Liver (tissue), 8 donors: ENCODE measurements at regions not wholly inside any gene's neighbourhood (a gene's known extent, or its start where the extent isn't known, plus 50 kb on each side); places are given as distances from the start of the nearest gene placed in this dataset.

Experiments used
- DNase-seq: peaks from one replicate; pipeline ENCODE4 v3.0.0-alpha.2; 2017; ENCODE audit warnings: low spot score
- H3K27ac ChIP-seq, 2 donors: one replicate each; pipeline ENCODE4 v1.7.0; 2013; ENCODE audit warnings: inconsistent platforms in 2 of 2, low read length in 2 of 2, control low read depth in 1 of 2, low read depth in 1 of 2, mild to moderate bottlenecking in 1 of 2
- H3K27me3 ChIP-seq, 4 donors: one replicate each; pipeline versions ENCODE4 v1.6.1 to v1.7.0; 2013; ENCODE audit warnings: low read length in 3 of 4, inconsistent platforms in 1 of 4, mild to moderate bottlenecking in 1 of 4, moderate library complexity in 1 of 4; ENCODE audit not compliant: control insufficient read depth in 4 of 4, insufficient read depth in 4 of 4
- H3K36me3 ChIP-seq, 4 donors: one replicate each; pipeline versions ENCODE4 v1.6.1 to v1.7.0; 2013; ENCODE audit warnings: low read length in 3 of 4, mild to moderate bottlenecking in 3 of 4, low read depth in 1 of 4, moderate library complexity in 1 of 4; ENCODE audit not compliant: control insufficient read depth in 4 of 4, insufficient read depth in 3 of 4
- H3K4me1 ChIP-seq, 4 donors: one replicate each; pipeline versions ENCODE4 v1.6.1 to v1.7.0; 2013; ENCODE audit warnings: low read length in 3 of 4, mild to moderate bottlenecking in 3 of 4, moderate library complexity in 1 of 4; ENCODE audit not compliant: control insufficient read depth in 4 of 4, insufficient read depth in 4 of 4
- H3K4me3 ChIP-seq, 3 donors: one replicate each; pipeline versions ENCODE4 v1.6.1 to v1.7.0; 2013; ENCODE audit warnings: low read length in 3 of 3, control low read depth in 1 of 3, low read depth in 1 of 3, mild to moderate bottlenecking in 1 of 3
- H3K9ac ChIP-seq, 2 donors: one replicate each; pipeline ENCODE4 v1.7.0; 2013; ENCODE audit warnings: low read length in 2 of 2, mild to moderate bottlenecking in 2 of 2, moderate library complexity in 2 of 2, control low read depth in 1 of 2, low read depth in 1 of 2
- H3K9me3 ChIP-seq, 4 donors: one replicate each; pipeline versions ENCODE4 v1.6.1 to v1.7.0; 2013; ENCODE audit warnings: low read length in 3 of 4; ENCODE audit not compliant: control insufficient read depth in 4 of 4
- ATF3 ChIP-seq: IDR thresholded peaks from 2 replicates; pipeline ENCODE4 v1.6.1; 2016; ENCODE audit warnings: antibody characterized with exemption
- CTCF ChIP-seq: fragments of 150-350 bp; IDR thresholded peaks from 2 replicates; pipeline ENCODE4 v1.5.1; 2017; ENCODE audit warnings: improper control_type of control experiment, low read depth, low read length; ENCODE audit not compliant: missing input control
- EGR1 ChIP-seq, 2 donors: IDR thresholded peaks; 2 replicates each; pipeline ENCODE4 v1.6.1; 2016 to 2018; ENCODE audit warnings: antibody characterized with exemption in 2 of 2, low read depth in 2 of 2
- GABPA ChIP-seq, 2 donors: IDR thresholded peaks in 1 of 2; conservative IDR thresholded peaks in 1 of 2; 2 replicates each; pipeline ENCODE4 v1.6.1; 2016; ENCODE audit warnings: antibody characterized with exemption in 2 of 2, mild to moderate bottlenecking in 1 of 2, moderate library complexity in 1 of 2
- HNF4A ChIP-seq, 2 donors: conservative IDR thresholded peaks; 2 replicates each; pipeline ENCODE4 v1.6.1; 2016; ENCODE audit warnings: antibody characterized with exemption in 2 of 2, mild to moderate bottlenecking in 2 of 2
- HNF4G ChIP-seq: IDR thresholded peaks from 2 replicates; pipeline ENCODE4 v1.6.1; 2016; ENCODE audit warnings: antibody characterized with exemption
- JUND ChIP-seq, 2 donors: IDR thresholded peaks; 2 replicates each; pipeline ENCODE4 v1.6.1; 2016; ENCODE audit warnings: antibody characterized with exemption in 2 of 2
- NR2F2 ChIP-seq: IDR thresholded peaks from 2 replicates; pipeline ENCODE4 v1.6.1; 2016; ENCODE audit warnings: antibody characterized with exemption
- RAD21 ChIP-seq, 2 donors: IDR thresholded peaks; 2 replicates each; pipeline ENCODE4 v1.6.1; 2016; ENCODE audit warnings: antibody characterized with exemption in 2 of 2, mild to moderate bottlenecking in 2 of 2
- REST ChIP-seq: IDR thresholded peaks from 2 replicates; pipeline ENCODE4 v1.6.1; 2016; ENCODE audit warnings: antibody characterized with exemption, mild to moderate bottlenecking
- RXRA ChIP-seq, 2 donors: IDR thresholded peaks; 2 replicates each; pipeline ENCODE4 v1.6.1; 2017 to 2018; ENCODE audit warnings: antibody characterized with exemption in 2 of 2, mild to moderate bottlenecking in 1 of 2
- SP1 ChIP-seq: IDR thresholded peaks from 2 replicates; pipeline ENCODE4 v1.6.1; 2018; ENCODE audit warnings: antibody characterized with exemption, mild to moderate bottlenecking
- TAF1 ChIP-seq: conservative IDR thresholded peaks from 2 replicates; pipeline ENCODE4 v1.6.1; 2016; ENCODE audit warnings: antibody characterized with exemption, mild to moderate bottlenecking
- YY1 ChIP-seq: IDR thresholded peaks from 2 replicates; pipeline ENCODE4 v1.6.1; 2016; ENCODE audit warnings: antibody characterized with exemption, mild to moderate bottlenecking
- WGBS: extraction: QIAGEN DNeasy Blood & Tissue Kit; methylation state at CpG from one replicate; pipeline ENCODE4 v1.1.7; 2013; 5-methylcytosine and 5-hydroxymethylcytosine counted together
- donor health status: healthy.
- donor health status: healthy.
- donor health status: healthy.
- donor health status: healthy.
- donor health status: healthy.

DNA sequence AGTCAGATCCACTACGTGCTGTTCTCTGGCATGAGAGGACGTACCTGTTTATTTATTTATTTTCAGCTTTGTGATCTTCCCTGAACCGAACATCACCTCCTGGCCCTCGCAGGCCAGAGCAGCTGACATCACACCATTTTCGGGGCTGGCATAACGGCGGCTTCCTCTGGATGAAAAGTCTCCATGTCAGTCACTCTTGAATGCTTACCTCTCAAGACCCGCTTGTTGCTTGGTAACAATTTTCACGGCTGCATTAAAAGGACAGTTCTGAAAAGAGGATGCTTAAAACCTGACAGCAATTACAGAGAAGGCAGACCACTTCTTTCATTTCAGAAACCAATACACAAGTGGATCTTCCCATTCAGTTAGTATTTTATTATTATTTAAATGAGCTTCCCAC lies 159.8 kb upstream of the CDH4 start (continued):
- no peak for TF ChIP-seq REST
- TF ChIP-seq GABPA (IDR thresholded peaks at IDR 0.05 in 1 of 2, conservative IDR thresholded peaks at IDR 0.05 in 1 of 2), result no peak
- no peak for TF ChIP-seq HNF4A (conservative IDR thresholded peaks at IDR 0.05)
- TF ChIP-seq SP1, result no peak
- no peak for TF ChIP-seq RXRA (IDR thresholded peaks at IDR 0.05)

- no peak overlapping the region for H3K27ac ChIP-seq
- WGBS, result 60% methylated on average over 1 of the region's 1 CpG
- no peaks in the 10 kb centered on the region for H3K27me3 ChIP-seq
- H3K36me3 ChIP-seq, result no peaks in the 10 kb centered on the region
- H3K9ac ChIP-seq, result no peak overlapping the region
- H3K4me1 ChIP-seq, result no peaks in the 10 kb centered on the region
- H3K9me3 ChIP-seq, result peaks cover 0 to 9% (median 7%) of the 10 kb centered on the region in 4 donors
- TF ChIP-seq CTCF (no peak), HNF4A (conservative IDR thresholded peaks at IDR 0.05) (no peak), EGR1 (IDR thresholded peaks at IDR 0.05; ENCODE audit: low read depth in 2 of 2) (no peak), JUND (IDR thresholded peaks at IDR 0.05) (no peak), YY1 (no peak), HNF4G (no peak)
- no peak overlapping the region for H3K4me3 ChIP-seq
- no peak for DNase-seq
These were observed 157.5 kb upstream of the CDH4 start for GRCh38 chr20:61094581-61094980.

DNA sequence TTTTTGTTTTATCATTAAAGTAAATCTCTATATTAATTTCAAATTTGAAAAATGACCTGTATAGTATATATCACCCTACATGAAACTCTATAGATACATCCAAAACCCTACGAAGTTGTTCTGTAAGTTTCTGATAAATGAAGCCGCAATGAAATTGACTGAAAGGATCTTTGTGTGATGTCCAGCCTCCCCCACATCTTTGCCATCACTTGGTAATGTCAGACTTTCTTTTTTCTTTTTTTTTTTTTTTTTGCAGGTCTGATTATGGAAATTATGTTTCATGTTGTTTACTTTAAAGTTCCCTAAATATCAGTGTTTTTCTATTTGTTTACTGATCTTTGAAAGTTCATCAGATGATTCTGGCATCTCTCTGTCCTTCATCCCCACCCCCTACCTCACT lies 155.6 kb upstream of the CDH4 start:
- Histone ChIP-seq H3K27ac (no peak overlapping the region), H3K4me3 (no peak overlapping the region)
- DNase-seq, result no peak

More for the DNA sequence above, 155.6 kb upstream of the CDH4 start:
- Histone ChIP-seq H3K36me3 (no peaks in the 10 kb centered on the region), H3K9ac (no peak overlapping the region), H3K9me3 (peaks cover 0 to 9% (median 7%) of the 10 kb centered on the region in 4 donors), H3K4me1 (no peaks in the 10 kb centered on the region), H3K27me3 (no peaks in the 10 kb centered on the region)
- TF ChIP-seq NR2F2, result no peak
- TF ChIP-seq TAF1, result no peak
- TF ChIP-seq RAD21 (IDR thresholded peaks at IDR 0.05), result no peak
- no peak for TF ChIP-seq YY1
- TF ChIP-seq ATF3, result no peak
- WGBS, result 91% methylated on average over 2 of the region's 2 CpGs
